ENCODE measurements at regions not wholly inside any gene's neighbourhood (a gene's known extent, or its start where the extent isn't known, plus 50 kb on each side); places are given as distances from the start of the nearest gene placed in this dataset.

DNA sequence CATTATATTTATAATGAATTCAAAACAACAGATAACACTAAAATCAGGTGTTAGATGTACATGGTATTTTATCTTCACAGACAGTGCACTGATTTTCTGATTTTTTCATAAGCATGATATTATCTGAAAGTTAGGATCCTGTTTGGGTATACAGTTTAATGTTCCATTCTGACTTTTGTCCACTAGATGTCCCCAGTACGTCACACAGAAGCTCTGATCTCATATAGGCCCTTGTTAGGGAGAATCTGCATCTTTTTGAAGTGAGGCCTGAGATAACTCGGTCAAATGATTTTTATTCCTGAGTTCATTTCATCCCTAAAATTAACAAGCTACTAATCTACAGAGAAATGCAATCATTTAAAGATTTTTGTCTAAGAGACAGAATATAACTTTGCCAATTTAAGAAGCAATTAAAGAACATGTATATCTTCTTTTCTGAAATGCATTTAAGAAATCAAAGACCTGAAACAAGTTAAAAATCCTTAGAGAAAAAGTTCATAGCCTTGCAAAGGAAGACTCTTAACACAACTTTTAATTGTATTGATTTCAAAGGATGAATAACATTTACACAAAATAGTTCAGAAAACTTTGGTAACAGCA lies 72.0 kb upstream of the TES start:
- TF ChIP-seq POLR2A (IDR thresholded peaks at IDR 0.05; ENCODE audit: low read depth, low read length) (no peak), POLR2AphosphoS5 (IDR thresholded peaks at IDR 0.05; ENCODE audit: low read depth, low read length) (no peak), SPI1 (IDR thresholded peaks at IDR 0.05; ENCODE audit: low read depth, low read length) (no peak), POU2F2 (IDR thresholded peaks at IDR 0.05; ENCODE audit: low read depth, low read length) (no peak)

All from GM12891 (cell line).